Neural progenitor cell (in vitro differentiated cells): ENCODE measurements at regions not wholly inside any gene's neighbourhood (a gene's known extent, or its start where the extent isn't known, plus 50 kb on each side); places are given as distances from the start of the nearest gene placed in this dataset.

ENCODE experiments used
- CTCF ChIP-seq: fragments of 200-600 bp; sonication (generic); IDR thresholded peaks from 2 replicates; pipeline ENCODE4 v1.5.1; 2017; ENCODE audit warnings: antibody characterized with exemption, mild to moderate bottlenecking
- EZH2 ChIP-seq: fragments of 200-600 bp; sonication (generic); IDR thresholded peaks from 2 replicates; pipeline ENCODE4 v1.6.1; 2017; ENCODE audit warnings: antibody characterized with exemption, mild to moderate bottlenecking, moderate library complexity

GRCh38 chr4:125838202-125838601, 523.4 kb downstream of the FAT4 start:
- no peak for TF ChIP-seq CTCF
- TF ChIP-seq EZH2: no peak
